NCI-H2227 (cell line): ENCODE measurements at regions not wholly inside any gene's neighbourhood (a gene's known extent, or its start where the extent isn't known, plus 50 kb on each side); places are given as distances from the start of the nearest gene placed in this dataset.
A peak's percentile ranks its signal among the peaks of the same experiment; 100 is the strongest.

Experiments used
- DNase-seq: peaks from one replicate; lab custom pipeline; 2025; ENCODE audit not compliant: unreplicated experiment; lab: John Stamatoyannopoulos, UW

GRCh38 chr2:8418721-8419120, 263.1 kb upstream of the ID2 start:
- no peak for DNase-seq

- DNase-seq: no peak
Observed at GRCh38 chr2:8421658-8422449, 260.0 kb upstream of the ID2 start.

- no peak for DNase-seq
Observed at GRCh38 chr2:8422450-8422800, 259.4 kb upstream of the ID2 start.

- DNase-seq: peak; percentile 84
Observed at GRCh38 chr2:8424997-8425900, 256.6 kb upstream of the ID2 start.

GRCh38 chr2:8426550-8426949, 255.3 kb upstream of the ID2 start:
- DNase-seq: no peak

- DNase-seq: no peak
Observed at GRCh38 chr2:8427211-8427610, 254.6 kb upstream of the ID2 start.

GRCh38 chr2:8430628-8431027, 251.2 kb upstream of the ID2 start:
- DNase-seq: no peak

GRCh38 chr2:8431446-8432125, 250.3 kb upstream of the ID2 start:
- DNase-seq: no peak

GRCh38 chr2:8432706-8433336, 249.0 kb upstream of the ID2 start:
- no peak for DNase-seq

GRCh38 chr2:8433390-8433789, 248.5 kb upstream of the ID2 start:
- DNase-seq: no peak

- no peak for DNase-seq
Observed at GRCh38 chr2:8435608-8436007, 246.2 kb upstream of the ID2 start.

GRCh38 chr2:8436585-8436984, 245.3 kb upstream of the ID2 start:
- DNase-seq: no peak

- DNase-seq: no peak
Observed at GRCh38 chr2:8437228-8437948, 244.5 kb upstream of the ID2 start.

- no peak for DNase-seq
Observed at GRCh38 chr2:8437949-8438400, 243.9 kb upstream of the ID2 start.

- no peak for DNase-seq
Observed at GRCh38 chr2:8438476-8438875, 243.4 kb upstream of the ID2 start.

GRCh38 chr2:8438996-8439395, 242.9 kb upstream of the ID2 start:
- DNase-seq: no peak

- no peak for DNase-seq
Observed at GRCh38 chr2:8440029-8440778, 241.7 kb upstream of the ID2 start.

- DNase-seq: no peak
Observed at GRCh38 chr2:8441371-8441770, 240.5 kb upstream of the ID2 start.

- DNase-seq: no peak
Observed at GRCh38 chr2:8441986-8442385, 239.9 kb upstream of the ID2 start.
